Fibroblast of skin of back (primary cell): ENCODE measurements at regions not wholly inside any gene's neighbourhood (a gene's known extent, or its start where the extent isn't known, plus 50 kb on each side); places are given as distances from the start of the nearest gene placed in this dataset.

Experiments
- DNase-seq: peaks from one replicate; pipeline ENCODE4 v3.0.0-alpha.2; 2013

DNA sequence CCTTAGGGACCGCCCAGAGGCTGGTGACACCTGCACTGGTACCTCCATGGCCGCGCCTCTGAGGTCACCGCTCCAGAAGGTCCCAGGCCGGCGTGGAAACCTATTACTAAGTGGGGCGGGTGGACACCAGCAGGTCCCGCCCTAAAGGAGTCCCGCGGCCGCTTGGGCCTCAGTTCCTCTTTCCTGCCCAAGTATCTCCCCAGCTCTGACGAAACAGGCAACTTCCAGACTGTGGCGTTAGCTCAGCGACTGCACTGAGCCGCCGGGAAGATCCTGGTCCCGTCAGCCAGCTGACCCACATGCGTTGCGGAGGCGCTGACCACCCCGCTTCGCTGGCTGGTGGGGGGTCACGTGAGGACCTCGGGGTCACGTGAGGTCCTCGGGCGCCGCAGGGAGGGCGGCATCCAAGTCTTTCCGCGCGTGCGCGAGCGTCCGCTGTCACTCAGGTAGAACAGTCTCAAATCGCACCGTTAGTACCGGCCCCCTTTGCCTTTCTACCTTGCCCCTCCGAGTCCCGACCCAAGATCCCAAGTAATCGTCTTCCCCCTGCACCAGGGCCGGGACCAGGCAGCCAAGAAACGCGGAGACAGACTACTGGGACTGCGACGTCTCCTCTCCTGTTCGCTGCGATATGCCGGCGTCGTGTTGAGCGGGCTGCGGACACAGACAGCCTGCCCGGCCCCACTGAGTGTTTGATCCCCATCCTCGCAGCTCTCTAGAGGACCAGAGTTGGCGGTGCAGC, 53.7 kb upstream of the KDM4C start:
- DNase-seq = peak; percentile 77

DNA sequence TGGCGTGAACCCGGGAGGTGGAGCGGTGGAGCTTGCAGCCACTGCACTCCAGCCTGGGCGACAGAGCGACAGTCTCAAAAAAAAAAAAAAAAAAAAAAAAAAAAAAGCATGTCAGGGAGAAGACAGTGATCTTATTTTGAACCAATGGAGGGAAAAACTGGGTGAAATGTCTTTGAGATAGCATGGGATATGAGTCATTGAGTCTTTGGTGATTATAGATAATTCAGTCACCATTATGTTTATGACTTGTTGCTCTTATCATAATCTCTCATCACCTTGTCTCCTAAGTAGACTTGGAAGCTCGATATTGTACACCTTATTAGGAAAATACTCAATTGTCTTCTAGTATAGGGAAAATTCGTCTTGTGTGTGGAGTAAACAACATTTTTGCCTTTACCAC, 55.1 kb upstream of the KDM4C start:
- DNase-seq = no peak

DNA sequence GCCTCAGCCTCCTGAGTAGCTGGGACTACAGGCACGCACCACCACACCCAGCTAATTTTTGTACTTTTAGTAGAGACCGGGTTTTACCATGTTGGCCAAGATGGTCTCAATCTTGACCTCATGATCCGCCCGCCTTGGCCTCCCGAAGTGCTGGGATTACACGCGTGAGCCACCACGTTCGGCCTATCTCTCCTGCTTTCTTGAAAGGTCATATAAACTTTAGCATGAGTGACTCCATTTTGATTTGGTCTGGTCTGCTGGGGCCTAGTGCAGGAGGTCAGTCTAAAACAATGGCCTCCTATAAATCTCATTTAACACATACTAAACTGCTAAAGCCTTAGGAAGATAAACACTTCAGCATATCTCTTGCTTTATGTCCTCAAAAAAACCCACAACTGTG, 50.6 kb upstream of the GLDC start:
- DNase-seq = no peak

DNA sequence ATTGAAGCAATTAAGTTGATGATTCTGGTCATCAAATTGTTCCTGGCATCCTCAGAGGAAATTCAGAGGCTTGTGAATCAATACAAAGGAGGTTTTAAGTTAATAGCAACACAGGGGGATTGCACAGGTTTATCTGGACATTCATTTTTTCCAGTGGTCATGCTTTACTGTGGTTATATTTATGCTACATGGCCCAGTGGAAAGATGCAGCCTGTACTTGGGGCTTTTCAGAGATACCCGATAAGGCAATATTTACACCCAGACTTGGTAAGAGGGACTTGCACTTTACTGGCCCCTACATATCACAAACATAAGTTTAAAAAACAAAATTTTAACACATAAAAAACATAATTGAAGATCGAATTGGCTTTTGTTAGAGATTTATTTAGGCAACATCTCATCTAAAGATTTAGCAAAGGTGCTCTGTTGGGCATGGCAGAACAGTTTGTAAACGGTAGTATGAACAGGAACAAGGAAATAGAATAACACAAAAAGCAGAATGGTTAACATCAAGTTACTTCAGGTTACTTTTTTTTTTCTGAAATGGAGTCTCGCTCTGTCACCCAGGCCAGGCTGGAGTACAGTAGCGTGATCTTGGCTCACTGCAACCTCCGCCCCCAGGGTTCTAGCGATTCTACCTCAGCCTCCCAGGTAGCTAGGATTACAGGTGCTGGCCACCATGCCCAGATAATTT, 49.7 kb upstream of the GLDC start:
- DNase-seq = no peak
